Erythroblast (primary cell): ENCODE measurements at regions not wholly inside any gene's neighbourhood (a gene's known extent, or its start where the extent isn't known, plus 50 kb on each side); places are given as distances from the start of the nearest gene placed in this dataset.

Source experiments
- GATA1 ChIP-seq: IDR thresholded peaks from 2 replicates; pipeline ENCODE4 v1.6.1; 2011; ENCODE audit warnings: low read depth, mild to moderate bottlenecking, control low read depth, low read length, moderate library complexity
- POLR2A ChIP-seq: IDR thresholded peaks from 2 replicates; pipeline ENCODE4 v1.6.1; 2011; ENCODE audit warnings: mild to moderate bottlenecking, low read length

DNA sequence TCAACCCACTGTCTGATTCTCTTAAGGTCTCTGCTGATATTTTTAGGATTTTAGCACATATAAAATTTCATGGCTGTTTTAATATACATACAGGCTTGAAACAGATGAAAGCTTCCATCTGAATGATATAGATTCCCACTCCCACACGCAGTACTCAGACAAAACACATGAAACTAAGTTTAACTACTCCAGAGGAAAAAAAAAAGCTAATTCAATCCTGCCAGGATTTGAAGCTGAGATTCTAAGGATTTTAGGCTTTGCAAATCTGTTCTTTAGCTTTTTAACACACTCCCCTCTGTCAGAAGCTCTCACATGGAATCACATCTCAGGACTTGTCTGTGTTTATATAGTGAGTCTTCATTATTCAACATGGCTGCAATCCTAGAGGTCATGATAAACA, 217.3 kb downstream of the BCAT1 start:
- no peak for TF ChIP-seq POLR2A
- TF ChIP-seq GATA1 = no peak
